ENCODE measurements at regions not wholly inside any gene's neighbourhood (a gene's known extent, or its start where the extent isn't known, plus 50 kb on each side); places are given as distances from the start of the nearest gene placed in this dataset.

DNA sequence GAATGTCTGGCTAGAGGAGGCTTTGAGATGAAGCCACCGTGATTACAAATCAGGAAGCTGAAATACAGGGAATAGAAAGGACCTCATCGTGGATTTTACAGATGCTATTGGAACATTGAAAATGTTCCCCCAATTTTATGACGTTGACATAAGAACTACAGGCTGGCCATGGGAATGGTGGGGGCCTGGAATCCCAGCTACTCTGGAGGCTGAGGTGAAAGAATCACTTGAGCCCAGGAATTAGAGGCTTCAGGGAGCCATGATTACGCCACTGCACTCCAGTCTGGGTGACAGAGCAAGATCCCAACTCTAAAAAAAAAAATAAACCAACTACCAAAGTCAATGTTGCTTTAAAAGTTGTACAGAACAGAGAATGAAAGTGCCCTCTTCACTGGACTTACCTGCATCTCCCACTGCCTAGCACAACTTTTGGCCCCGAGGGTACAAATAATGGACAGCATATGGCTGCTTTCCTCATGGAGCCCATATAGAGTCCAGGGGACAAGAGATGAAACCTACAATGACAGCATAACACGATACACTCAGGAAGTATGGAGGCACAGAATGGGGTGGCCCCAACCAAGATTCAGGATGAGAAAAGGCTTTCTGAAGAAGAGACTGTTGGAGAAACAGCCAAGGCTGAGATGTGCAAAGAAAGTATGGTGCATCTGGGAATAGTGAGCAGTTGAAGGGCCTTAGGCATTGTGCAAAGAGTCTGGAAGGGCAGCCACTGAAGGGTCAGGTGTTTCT, 254.8 kb downstream of the MYCN start:
- intact Hi-C loops (cut with DNase I; ENCODE audit: low total_unique reads), result no loop called here
- no peak for TF ChIP-seq CTCF (IDR thresholded peaks at IDR 0.05)
- no peak for TF ChIP-seq POLR2A (IDR thresholded peaks at IDR 0.05)
- Histone ChIP-seq H3K9me3 (no peaks in the 10 kb centered on the region), H3K27me3 (no peaks in the 10 kb centered on the region), H3K4me3 (no peak overlapping the region), H3K36me3 (ENCODE audit: low read depth, missing control alignments) (no peaks in the 10 kb centered on the region), H3K4me1 (no peaks in the 10 kb centered on the region), H3K27ac (no peak overlapping the region)
- 75 to 90% methylated on average over 6 of the region's 6 CpGs for WGBS, 2 donors
- no peak for DNase-seq

GRCh38 chr2:16194530-16194929, 254.2 kb downstream of the MYCN start:
- H3K4me3 ChIP-seq, result no peak overlapping the region
- H3K9me3 ChIP-seq, result no peaks in the 10 kb centered on the region
- no peaks in the 10 kb centered on the region for H3K27me3 ChIP-seq
- intact Hi-C loops (cut with DNase I; ENCODE audit: low total_unique reads), result no loop called here
- no peaks in the 10 kb centered on the region for H3K36me3 ChIP-seq (ENCODE audit: low read depth, missing control alignments)
- H3K4me1 ChIP-seq, result no peaks in the 10 kb centered on the region
- no peak for DNase-seq
- WGBS, 2 donors, result 87 to 88% methylated on average over 4 of the region's 4 CpGs
- no peak overlapping the region for H3K27ac ChIP-seq
- no peak for TF ChIP-seq CTCF (IDR thresholded peaks at IDR 0.05)
- no peak for TF ChIP-seq POLR2A (IDR thresholded peaks at IDR 0.05)

DNA sequence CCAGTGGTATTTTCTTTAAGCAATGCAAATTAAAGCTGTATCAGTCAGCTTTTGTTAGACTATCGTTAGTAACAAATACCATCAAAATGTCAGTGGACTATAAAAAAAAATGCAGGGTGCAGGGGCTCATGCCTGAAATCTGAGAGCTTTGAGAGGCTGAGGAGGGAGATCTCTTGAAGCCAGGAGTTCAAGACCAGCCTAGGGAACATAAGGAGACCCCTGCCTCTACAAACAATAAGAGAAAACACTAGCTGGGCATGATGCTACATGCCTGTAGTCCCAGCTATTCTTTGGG, 253.7 kb downstream of the MYCN start:
- TF ChIP-seq CTCF (IDR thresholded peaks at IDR 0.05) (no peak), POLR2A (IDR thresholded peaks at IDR 0.05) (no peak)
- Histone ChIP-seq H3K27ac (no peak overlapping the region), H3K36me3 (ENCODE audit: low read depth, missing control alignments) (no peaks in the 10 kb centered on the region), H3K4me3 (no peak overlapping the region), H3K4me1 (no peaks in the 10 kb centered on the region), H3K27me3 (no peaks in the 10 kb centered on the region), H3K9me3 (no peaks in the 10 kb centered on the region)
- WGBS, 2 donors, result 94 to 95% methylated on average over 1 of the region's 1 CpG
- no peak for DNase-seq
- intact Hi-C loops (cut with DNase I; ENCODE audit: low total_unique reads), result no loop called here

GRCh38 chr2:16192416-16193216, 252.3 kb downstream of the MYCN start:
- intact Hi-C loops (cut with DNase I; ENCODE audit: low total_unique reads), result no loop called here
- Histone ChIP-seq H3K27me3 (no peaks in the 10 kb centered on the region), H3K36me3 (ENCODE audit: low read depth, missing control alignments) (no peaks in the 10 kb centered on the region), H3K27ac (no peak overlapping the region), H3K4me3 (no peak overlapping the region), H3K4me1 (no peaks in the 10 kb centered on the region), H3K9me3 (no peaks in the 10 kb centered on the region)
- no peak for TF ChIP-seq POLR2A (IDR thresholded peaks at IDR 0.05)
- no peak for DNase-seq
- 87 to 89% methylated on average over 10 of the region's 10 CpGs for WGBS, 2 donors

DNA sequence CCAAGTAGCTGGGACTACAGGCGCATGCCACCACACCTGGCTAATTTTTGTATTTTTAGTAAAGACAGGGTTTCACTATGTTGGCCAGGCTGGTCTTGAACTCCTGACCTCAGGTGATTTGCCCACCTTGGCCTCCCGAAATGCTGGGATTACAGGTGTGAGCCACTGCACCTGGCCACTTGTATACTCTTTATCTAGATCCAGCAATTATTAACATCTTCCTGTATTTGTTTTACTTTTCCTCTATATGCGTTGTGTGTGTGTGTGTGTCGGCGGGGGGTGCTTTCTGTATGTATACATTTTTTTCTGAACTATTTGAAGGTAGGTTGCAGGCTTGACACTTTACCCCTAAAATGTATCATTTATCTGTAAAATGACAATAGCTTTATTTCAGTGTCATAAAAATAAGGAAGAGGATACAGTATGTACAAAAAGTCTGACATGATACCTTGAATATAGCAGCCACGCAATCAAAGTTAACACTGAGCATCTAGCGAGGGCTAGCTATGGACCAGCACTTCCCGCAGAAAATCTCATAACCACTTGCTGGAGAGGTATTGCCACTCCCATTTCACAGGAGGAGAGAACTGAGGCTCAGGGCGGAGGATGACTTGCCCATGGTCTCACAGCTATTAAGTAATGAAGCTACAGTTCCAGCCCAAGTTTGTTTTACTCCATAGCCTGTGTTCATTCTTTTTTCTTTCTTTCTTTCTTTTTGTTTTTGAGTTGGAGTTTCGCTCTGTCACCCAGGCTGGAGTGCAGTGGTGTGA, 251.3 kb downstream of the MYCN start:
- no peaks in the 10 kb centered on the region for H3K36me3 ChIP-seq (ENCODE audit: low read depth, missing control alignments)
- 89 to 93% methylated on average over 10 of the region's 10 CpGs for whole genome bisulfite sequencing, 2 donors
- H3K27ac ChIP-seq, result no peak overlapping the region
- TF ChIP-seq CTCF (IDR thresholded peaks at IDR 0.05) (no peak), POLR2A (IDR thresholded peaks at IDR 0.05) (no peak)
- H3K4me1 ChIP-seq, result no peaks in the 10 kb centered on the region
- no peak overlapping the region for H3K4me3 ChIP-seq
- no peak for DNase-seq
- H3K9me3 ChIP-seq, result no peaks in the 10 kb centered on the region
- no peaks in the 10 kb centered on the region for H3K27me3 ChIP-seq
- intact Hi-C loops (cut with DNase I; ENCODE audit: low total_unique reads), result no loop called here
